ENCODE measurements at regions not wholly inside any gene's neighbourhood (a gene's known extent, or its start where the extent isn't known, plus 50 kb on each side); places are given as distances from the start of the nearest gene placed in this dataset.

DNA sequence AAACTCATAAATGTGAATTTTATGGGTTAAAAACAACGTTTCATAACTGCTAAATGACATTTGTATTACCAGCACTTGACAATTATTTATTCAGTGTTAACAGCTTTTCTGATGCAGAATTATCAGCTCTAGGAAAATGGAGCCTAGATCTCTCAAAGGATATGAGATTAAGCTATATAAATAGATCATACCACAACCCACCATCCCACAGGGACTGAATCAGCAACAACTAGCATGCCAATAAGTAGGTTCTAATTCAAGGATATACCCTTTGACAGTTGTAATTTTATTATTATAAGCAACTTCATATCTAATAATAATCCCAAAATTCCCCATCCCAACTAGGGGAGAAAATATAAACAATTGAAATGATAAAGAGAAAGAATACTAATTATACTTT lies 275.4 kb upstream of the RGS18 start:
- H3K4me3 ChIP-seq, result no peak overlapping the region
- WGBS (ENCODE audit: insufficient coverage, low coverage, missing lambda C conversion rate), result 4% methylated on average over 1 of the region's 1 CpG
- no peaks in the 10 kb centered on the region for H4K20me1 ChIP-seq (replicated peaks; ENCODE audit: control insufficient read depth, insufficient read depth, low read length)
- FAIRE-seq (no peak), ATAC-seq (no peak), DNase-seq (ENCODE audit: extremely low read depth in 1 of 4, low spot score in 3 of 4) (no peak)
- no peaks in the 10 kb centered on the region for H3K36me3 ChIP-seq (ENCODE audit: control insufficient read depth, insufficient read depth, low read length)
- TF ChIP-seq STAT6 (CRISPR knock-in tag; IDR thresholded peaks at IDR 0.05), result no peak
- TF ChIP-seq BCL6 (CRISPR knock-in tag; IDR thresholded peaks at IDR 0.05), result no peak
- no peak for TF ChIP-seq MCM3 (IDR thresholded peaks at IDR 0.05)
- TF ChIP-seq ZNF347 (CRISPR knock-in tag; IDR thresholded peaks at IDR 0.05; ENCODE audit: low read depth), result no peak
- no peak for TF ChIP-seq ZNF695 (CRISPR knock-in tag; IDR thresholded peaks at IDR 0.05)
- TF ChIP-seq ZNF146 (CRISPR knock-in tag; IDR thresholded peaks at IDR 0.05; ENCODE audit: unreplicated experiment), result no peak
- TF ChIP-seq CCNT2 (IDR thresholded peaks at IDR 0.05; ENCODE audit: borderline replicate concordance, extremely low read depth, insufficient read length, low read depth, low read length), result no peak
- TF ChIP-seq HNRNPLL (IDR thresholded peaks at IDR 0.05; ENCODE audit: low read depth, low read length, poor library complexity, severe bottlenecking), result no peak
- no peak for TF ChIP-seq ARNT (IDR thresholded peaks at IDR 0.05)
- no peak for TF ChIP-seq ZBTB17 (CRISPR knock-in tag; IDR thresholded peaks at IDR 0.05)
- TF ChIP-seq ZKSCAN8 (CRISPR knock-in tag; IDR thresholded peaks at IDR 0.05), result no peak
- TF ChIP-seq CBFB (CRISPR knock-in tag; IDR thresholded peaks at IDR 0.05), result no peak
- no peak for TF ChIP-seq MEIS2 (IDR thresholded peaks at IDR 0.05; ENCODE audit: partially characterized antibody)
- in situ Hi-C loops (cut with MboI), result no loop called here
- no peaks in the 10 kb centered on the region for H3K9me1 ChIP-seq (ENCODE audit: control insufficient read depth, insufficient read depth, low read length)
- no peaks in the 10 kb centered on the region; the same call in 1 of the 2 replicates for H3K9me3 ChIP-seq (replicated peaks; ENCODE audit: control insufficient read depth, insufficient read depth, low read depth, low read length)
- CTCF ChIA-PET (ENCODE audit: low intra/inter-chr PET ratio), result no interaction called here
- no peak overlapping the region for H3K9ac ChIP-seq (ENCODE audit: insufficient read depth in 1 of 2, low read depth in 2 of 2, low read length in 2 of 2)
- no peak overlapping the region for H2AFZ ChIP-seq (ENCODE audit: low read depth, low read length)
- H3K79me2 ChIP-seq (ENCODE audit: control insufficient read depth, insufficient read depth, low read length), result no peaks in the 10 kb centered on the region
- H3K4me2 ChIP-seq (ENCODE audit: insufficient read depth, low read length), result no peak overlapping the region
- no peaks in the 10 kb centered on the region for H3K27me3 ChIP-seq (ENCODE audit: control insufficient read depth in 2 of 2, insufficient read depth in 2 of 2, low read length in 2 of 2)
- BruUV-seq (replicated peaks), result no TSS peak
- no peaks in the 10 kb centered on the region for H3K4me1 ChIP-seq (replicated peaks in 1 of 2; ENCODE audit: control insufficient read depth in 2 of 2, insufficient read depth in 2 of 2, low read length in 2 of 2)
- no peak overlapping the region for H3K27ac ChIP-seq (ENCODE audit: extremely low read depth, low read depth, low read length)
- intact Hi-C loops (cut with micrococcal nuclease), result no loop called here
- POLR2A ChIA-PET, result no interaction called here
